Small intestine (tissue), 7 donors: ENCODE measurements at regions not wholly inside any gene's neighbourhood (a gene's known extent, or its start where the extent isn't known, plus 50 kb on each side); places are given as distances from the start of the nearest gene placed in this dataset.

Experiments
- DNase-seq, 2 donors: peaks; one replicate each; pipeline versions ENCODE4 v3.0.0 to v3.0.0-alpha.2; 2013
- FAIRE-seq: peaks from 2 replicates; lab custom pipeline; 2012; peaks lifted over from hg19 to GRCh38; lab: Jason Lieb, UNC
- H3K27ac ChIP-seq, 3 donors: one replicate each; pipeline ENCODE4 v1.5.1; 2013; ENCODE audit warnings: low read length in 2 of 3, mild to moderate bottlenecking in 2 of 3, control low read depth in 1 of 3, inconsistent platforms in 1 of 3, low read depth in 1 of 3, moderate library complexity in 1 of 3
- H3K27me3 ChIP-seq, 3 donors: one replicate each; pipeline ENCODE4 v1.6.1; 2013; ENCODE audit warnings: low read length in 3 of 3, inconsistent platforms in 1 of 3; ENCODE audit not compliant: control insufficient read depth in 3 of 3, insufficient read depth in 3 of 3
- H3K36me3 ChIP-seq, 3 donors: one replicate each; pipeline ENCODE4 v1.6.1; 2013; ENCODE audit warnings: low read length in 3 of 3, inconsistent platforms in 1 of 3, low read depth in 1 of 3, mild to moderate bottlenecking in 1 of 3, moderate library complexity in 1 of 3; ENCODE audit not compliant: control insufficient read depth in 3 of 3, insufficient read depth in 2 of 3
- H3K4me1 ChIP-seq, 3 donors: one replicate each; pipeline ENCODE4 v1.6.1; 2013; ENCODE audit warnings: low read length in 2 of 3, inconsistent platforms in 1 of 3, low read depth in 1 of 3, mild to moderate bottlenecking in 1 of 3, moderate library complexity in 1 of 3; ENCODE audit not compliant: control insufficient read depth in 3 of 3, insufficient read depth in 2 of 3
- H3K4me3 ChIP-seq, 3 donors: one replicate each; pipeline ENCODE4 v1.5.1; 2013; ENCODE audit warnings: low read length in 3 of 3, control low read depth in 1 of 3, inconsistent platforms in 1 of 3, low read depth in 1 of 3, mild to moderate bottlenecking in 1 of 3, moderate library complexity in 1 of 3
- H3K9me3 ChIP-seq, 2 donors: one replicate each; pipeline ENCODE4 v1.6.1; 2013; ENCODE audit warnings: low read depth in 1 of 2, low read length in 1 of 2; ENCODE audit not compliant: control insufficient read depth in 2 of 2, insufficient read depth in 1 of 2
- WGBS, 3 donors: extraction: QIAGEN DNeasy Blood & Tissue Kit; methylation state at CpG; one replicate each; pipeline ENCODE4 v1.1.7; 2013; 5-methylcytosine and 5-hydroxymethylcytosine counted together
- donor health status: healthy with polysubstance abuse.
- donor health status: control.
- donor health status: control.
- donor health status: Bipolar disorder and iron deficiency.
- donor health status: healthy.

DNA sequence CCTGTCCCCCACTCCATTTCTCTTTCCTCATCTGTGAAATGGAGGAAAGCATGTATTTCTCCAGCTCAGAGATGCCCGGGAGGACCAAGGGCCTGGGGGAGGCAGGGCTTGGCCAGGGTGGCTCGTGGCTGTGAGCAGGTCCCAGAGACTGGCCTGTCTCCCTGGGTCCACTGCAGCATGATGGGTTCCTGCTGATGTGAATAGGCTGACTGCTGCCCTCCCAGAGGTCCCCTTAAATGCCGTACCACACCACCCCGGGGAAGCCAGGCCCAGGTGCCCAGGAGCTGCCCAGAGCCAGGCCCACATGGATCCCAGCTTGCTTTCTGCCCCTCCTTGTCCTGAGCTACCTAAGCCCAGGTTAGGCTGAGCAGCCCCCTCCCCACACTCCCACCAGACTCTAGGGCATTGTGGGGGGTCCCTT is 158.2 kb upstream of the C14orf180 start:
- WGBS, 3 donors, result 88 to 91% (median 90%) methylated on average over 4 of the region's 4 CpGs
- Histone ChIP-seq H3K9me3 (no peaks in the 10 kb centered on the region), H3K27ac (no peak overlapping the region), H3K36me3 (no peaks in the 10 kb centered on the region), H3K4me1 (peaks cover 0 to 4% (median 0%) of the 10 kb centered on the region in 3 donors), H3K27me3 (no peaks in the 10 kb centered on the region), H3K4me3 (no peak overlapping the region)
- DNase-seq (no peak), FAIRE-seq (no peak)

DNA sequence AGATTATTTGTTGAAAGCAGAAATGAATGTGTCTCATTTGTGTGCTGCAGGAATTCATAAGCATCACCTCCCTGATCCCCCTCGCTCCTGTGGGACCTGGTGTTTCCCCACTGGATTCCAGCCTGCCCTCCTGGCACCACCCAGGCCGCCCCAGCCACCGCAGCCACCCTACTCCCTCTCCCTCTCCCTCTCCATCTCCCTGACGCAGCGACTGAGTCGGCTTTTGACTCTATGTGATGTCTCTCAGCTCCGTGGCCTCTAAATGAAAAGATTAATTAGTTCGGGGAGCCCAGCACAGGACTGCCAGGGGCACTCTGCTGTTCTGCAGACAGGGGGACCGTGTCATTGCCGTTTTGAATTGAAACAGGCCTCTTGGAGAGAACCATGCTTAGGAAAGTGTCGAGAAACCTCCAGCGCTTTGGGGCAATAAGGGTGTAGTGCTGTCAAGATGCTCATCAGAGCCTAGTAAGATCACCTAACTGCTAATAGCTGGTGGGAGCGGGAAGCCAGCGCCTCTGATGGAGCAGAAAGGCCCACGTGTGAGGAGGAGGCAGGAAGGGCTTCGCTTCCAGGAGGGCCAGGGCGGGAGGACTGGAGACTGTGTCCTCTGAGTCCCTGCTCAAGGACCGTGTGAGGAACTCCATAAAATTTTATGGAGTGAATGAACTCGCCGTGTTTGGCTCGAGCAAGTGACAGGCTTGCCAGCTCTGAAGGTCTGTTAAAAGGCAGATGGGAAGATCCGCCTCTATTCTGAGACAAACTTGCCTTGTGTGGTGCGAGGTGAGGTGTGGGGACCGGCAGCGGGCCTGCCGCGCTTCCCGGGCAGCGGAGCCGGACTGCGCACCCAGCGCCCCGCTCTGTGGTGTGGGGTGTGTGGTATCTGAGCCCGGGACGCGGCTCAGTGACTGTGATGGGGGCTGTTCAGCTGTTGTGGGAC is 157.4 kb upstream of the C14orf180 start:
- H3K36me3 ChIP-seq, result no peaks in the 10 kb centered on the region
- no peaks in the 10 kb centered on the region for H3K27me3 ChIP-seq
- 71 to 77% (median 75%) methylated on average over 36 of the region's 36 CpGs for WGBS, 3 donors
- no peaks in the 10 kb centered on the region for H3K9me3 ChIP-seq
- no peak overlapping the region for H3K4me3 ChIP-seq
- DNase-seq (no peak), FAIRE-seq (no peak)
- no peak overlapping the region for H3K27ac ChIP-seq
- peaks cover 0 to 4% (median 0%) of the 10 kb centered on the region in 3 donors for H3K4me1 ChIP-seq

DNA sequence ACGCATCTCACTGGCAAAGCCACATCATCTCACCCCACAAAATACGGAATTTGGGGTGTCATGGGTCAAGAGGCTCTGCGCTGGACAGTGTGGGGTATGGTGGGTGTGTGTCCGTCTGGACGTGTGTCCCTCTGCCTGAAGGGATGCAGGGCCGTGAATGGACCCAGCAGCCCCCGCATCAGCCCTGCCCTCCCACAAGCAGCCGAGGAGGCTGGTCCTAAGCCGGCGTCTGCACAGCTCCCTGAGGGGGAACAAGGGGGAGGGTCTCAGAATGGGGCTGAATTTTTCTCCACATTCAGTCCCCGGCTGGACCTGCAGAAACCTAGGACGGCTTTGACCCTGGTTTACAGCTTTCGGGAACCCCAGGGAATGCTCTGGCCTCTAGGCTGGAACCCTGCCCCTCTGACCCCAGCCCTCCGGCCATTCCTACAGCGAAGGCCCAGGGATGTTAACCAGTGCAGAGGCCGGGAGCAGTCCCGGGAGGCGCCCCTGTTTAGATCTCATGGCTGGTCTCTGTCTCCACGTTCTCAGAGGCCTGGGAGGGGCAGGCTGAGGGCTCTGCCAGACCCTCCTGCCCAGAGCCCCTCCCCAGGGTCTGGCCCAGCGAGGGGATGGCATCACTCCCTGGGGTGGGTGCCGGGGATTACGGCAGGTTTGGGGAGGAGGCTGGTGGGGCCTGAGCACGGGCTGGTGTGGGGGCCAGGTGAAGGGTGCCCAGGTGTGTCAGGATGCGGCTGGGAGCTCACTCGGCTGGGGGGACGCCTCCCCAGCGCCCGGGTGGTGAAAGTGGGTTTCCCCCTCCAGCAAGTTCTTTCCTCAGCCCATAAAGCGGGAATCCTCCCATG is 156.5 kb upstream of the C14orf180 start:
- Histone ChIP-seq H3K27ac (no peak overlapping the region), H3K36me3 (no peaks in the 10 kb centered on the region), H3K9me3 (no peaks in the 10 kb centered on the region), H3K4me1 (peaks cover 0 to 4% (median 0%) of the 10 kb centered on the region in 3 donors), H3K4me3 (no peak overlapping the region), H3K27me3 (no peaks in the 10 kb centered on the region)
- no peak for DNase-seq
- FAIRE-seq, result no peak
- 76 to 86% (median 77%) methylated on average over 28 to 29 of the region's 29 CpGs for WGBS, 3 donors

DNA sequence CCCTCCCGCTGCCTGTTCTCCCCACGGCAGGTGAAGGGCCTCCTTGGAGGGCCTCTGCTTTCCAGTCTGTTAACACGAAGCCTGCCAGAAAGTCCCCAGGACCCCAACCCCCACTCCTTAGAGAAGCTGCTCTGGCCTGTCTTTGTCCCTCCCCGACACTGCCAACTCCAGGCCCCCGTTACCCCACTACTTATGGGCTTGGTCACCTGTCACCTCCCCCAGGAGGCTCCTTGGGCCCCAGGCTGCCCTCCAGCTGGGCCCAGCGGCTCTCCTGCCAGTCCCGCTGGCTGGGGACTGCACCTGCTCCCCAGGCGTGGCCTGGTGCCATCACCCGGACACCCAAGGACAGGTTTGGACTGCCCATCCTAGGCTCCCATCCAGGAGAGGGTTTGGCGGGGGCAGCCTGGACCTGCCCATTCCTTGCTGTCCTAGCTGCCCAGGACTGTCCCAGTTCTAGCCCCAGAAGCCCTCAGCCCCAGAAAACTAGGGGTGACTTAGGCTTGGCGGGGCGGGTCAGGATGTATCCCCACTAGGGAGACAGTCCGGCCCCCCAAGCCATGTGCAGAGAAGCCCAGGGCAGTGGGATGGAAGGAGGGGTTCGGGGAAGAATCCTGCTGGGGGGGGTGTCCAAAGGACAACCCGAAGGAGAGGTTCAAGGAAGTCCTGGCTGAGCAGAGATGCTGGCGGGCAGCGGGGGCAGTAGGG is 155.7 kb upstream of the C14orf180 start:
- DNase-seq (no peak), FAIRE-seq (no peak)
- H3K9me3 ChIP-seq, result no peaks in the 10 kb centered on the region
- H3K36me3 ChIP-seq, result no peaks in the 10 kb centered on the region
- 60 to 78% (median 67%) methylated on average over 17 of the region's 17 CpGs for WGBS, 3 donors
- H3K27me3 ChIP-seq, result no peaks in the 10 kb centered on the region
- no peak overlapping the region for H3K27ac ChIP-seq
- H3K4me3 ChIP-seq, result no peak overlapping the region
- peaks cover 0 to 4% (median 0%) of the 10 kb centered on the region in 3 donors for H3K4me1 ChIP-seq

GRCh38 chr14:104424406-104425072 is 155.0 kb upstream of the C14orf180 start:
- Histone ChIP-seq H3K4me3 (no peak overlapping the region), H3K27me3 (no peaks in the 10 kb centered on the region), H3K9me3 (no peaks in the 10 kb centered on the region), H3K27ac (no peak overlapping the region), H3K4me1 (peaks cover 0 to 4% (median 0%) of the 10 kb centered on the region in 3 donors), H3K36me3 (no peaks in the 10 kb centered on the region)
- FAIRE-seq (no peak), DNase-seq (peak in 1 of 2 donors; percentile 26)
- 34 to 43% (median 41%) methylated on average over 22 to 24 of the region's 24 CpGs for WGBS, 3 donors

DNA sequence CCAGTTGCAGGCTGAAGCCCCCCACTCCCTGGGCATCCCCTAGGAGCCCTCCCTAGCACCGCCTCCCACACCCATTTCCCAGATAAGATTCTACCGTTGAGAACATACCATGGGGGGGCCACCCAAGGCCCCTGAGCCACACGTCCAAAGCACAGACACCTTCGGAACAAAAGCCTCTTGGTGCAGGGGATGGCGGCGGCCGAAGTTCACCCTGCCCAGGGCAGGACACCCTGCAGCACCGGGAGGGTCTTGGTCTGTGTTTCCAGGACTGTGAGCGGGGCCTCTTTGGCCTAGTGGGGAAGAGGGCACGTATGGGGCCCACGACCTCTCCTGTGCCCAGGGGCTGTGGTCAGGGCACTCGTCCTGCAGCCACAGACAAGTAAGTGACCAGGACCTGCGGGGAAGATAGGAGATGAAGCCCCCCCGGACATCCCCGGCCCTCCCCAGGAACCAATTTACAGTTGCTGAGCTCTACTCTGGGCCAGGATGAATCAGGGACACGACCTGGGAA is 154.3 kb upstream of the C14orf180 start:
- DNase-seq (no peak), FAIRE-seq (no peak)
- Histone ChIP-seq H3K4me1 (peaks cover 0 to 4% (median 0%) of the 10 kb centered on the region in 3 donors), H3K27ac (no peak overlapping the region), H3K9me3 (no peaks in the 10 kb centered on the region), H3K27me3 (no peaks in the 10 kb centered on the region), H3K36me3 (no peaks in the 10 kb centered on the region), H3K4me3 (no peak overlapping the region)
- WGBS, 3 donors, result 64 to 74% (median 67%) methylated on average over 16 of the region's 16 CpGs

GRCh38 chr14:104425763-104426646 is 153.6 kb upstream of the C14orf180 start:
- H3K9me3 ChIP-seq, result no peaks in the 10 kb centered on the region
- no peak overlapping the region for H3K4me3 ChIP-seq
- no peaks in the 10 kb centered on the region for H3K27me3 ChIP-seq
- whole genome bisulfite sequencing, 3 donors, result 71 to 85% (median 77%) methylated on average over 20 of the region's 20 CpGs
- H3K27ac ChIP-seq, result no peak overlapping the region
- H3K36me3 ChIP-seq, result no peaks in the 10 kb centered on the region
- no peak for DNase-seq
- H3K4me1 ChIP-seq, result peaks cover 0 to 4% (median 0%) of the 10 kb centered on the region in 3 donors
- FAIRE-seq, result no peak
